ENCODE measurements at regions not wholly inside any gene's neighbourhood (a gene's known extent, or its start where the extent isn't known, plus 50 kb on each side); places are given as distances from the start of the nearest gene placed in this dataset.
A peak's percentile ranks its signal among the peaks of the same experiment; 100 is the strongest.

GRCh38 chr11:119796363-119797060 is 67.5 kb upstream of the NECTIN1 start:
- H3K79me2 ChIP-seq (replicated peaks; ENCODE audit: insufficient read depth): no peaks in the 10 kb centered on the region
- no peaks in the 10 kb centered on the region for H4K20me1 ChIP-seq (replicated peaks; ENCODE audit: insufficient read depth)
- H3K4me1 ChIP-seq (ENCODE audit: insufficient read depth): peaks cover 39% of the 10 kb centered on the region
- Mint-ChIP-seq H3K9me3 (no peaks in the 10 kb centered on the region), H3K27ac (no peak overlapping the region), H3K27me3 (ENCODE audit: insufficient read depth, low read depth, poor library complexity) (peaks cover 43% of the 10 kb centered on the region), H3K4me3 (peak overlapping the region; percentile 16; the same call in 1 of the 3 replicates), H3K36me3 (ENCODE audit: low read depth) (no peaks in the 10 kb centered on the region), H3K4me1 (peaks cover 58% of the 10 kb centered on the region)
- 0 out of 2 replicates have a peak, but pooled peaks cover 3% of the 10 kb centered on the region for H3F3A ChIP-seq (replicated peaks; ENCODE audit: low read depth)
- no peak overlapping the region for H3K27ac ChIP-seq (ENCODE audit: low read depth)
- H3K9me2 ChIP-seq (ENCODE audit: insufficient read depth): no peaks in the 10 kb centered on the region
- H3K4me3 ChIP-seq: no peak overlapping the region
- DNase-seq (ENCODE audit: low spot score) (no peak), ATAC-seq (peak; percentile 5; the same call in 2 of the 3 replicates)
- H3K4me2 ChIP-seq: peak overlapping the region; percentile 60
- no peaks in the 10 kb centered on the region for H3K36me3 ChIP-seq (ENCODE audit: insufficient read depth)
- no peak for TF ChIP-seq EZH2phosphoT487 (IDR thresholded peaks at IDR 0.05; ENCODE audit: unreplicated experiment)
- TF ChIP-seq EZH2 (IDR thresholded peaks at IDR 0.05; ENCODE audit: low read depth, unreplicated experiment): no peak
- TF ChIP-seq REST (IDR thresholded peaks at IDR 0.05; ENCODE audit: unreplicated experiment): no peak
- TF ChIP-seq ZNF331 (CRISPR knock-in tag; IDR thresholded peaks at IDR 0.05; ENCODE audit: low read depth): no peak
- no peak for TF ChIP-seq ZNF462 (CRISPR knock-in tag; IDR thresholded peaks at IDR 0.05)
- no peak for TF ChIP-seq CREB1 (CRISPR knock-in tag; IDR thresholded peaks at IDR 0.05; ENCODE audit: low read depth)
- no peak for TF ChIP-seq NANOG (IDR thresholded peaks at IDR 0.05; ENCODE audit: borderline replicate concordance)
- no peak for TF ChIP-seq JUNB (IDR thresholded peaks at IDR 0.05; ENCODE audit: unreplicated experiment)
- no peak for TF ChIP-seq POLR2AphosphoS5 (IDR thresholded peaks at IDR 0.05; ENCODE audit: low read depth)
- no peak for TF ChIP-seq ZNF114 (CRISPR knock-in tag; IDR thresholded peaks at IDR 0.05)
- TF ChIP-seq STAT1 (IDR thresholded peaks at IDR 0.05; ENCODE audit: unreplicated experiment): no peak
- TF ChIP-seq CTCF (conservative IDR thresholded peaks at IDR 0.05; ENCODE audit: low read depth in 2 of 2): no peak
- no peak for TF ChIP-seq ETS1 (IDR thresholded peaks at IDR 0.05)
- peak overlapping the region; percentile 90 for H2AFZ ChIP-seq
- H3K27me3 ChIP-seq (ENCODE audit: insufficient read depth): peaks cover 17% of the 10 kb centered on the region; the same call in 1 of the 2 replicates
